Left ventricle myocardium inferior (tissue), 1 donor: ENCODE measurements at regions not wholly inside any gene's neighbourhood (a gene's known extent, or its start where the extent isn't known, plus 50 kb on each side); places are given as distances from the start of the nearest gene placed in this dataset.
"Not testable (repeated sequence)": the region's sequence is repeated elsewhere in the genome, so short reads cannot be mapped to it uniquely, and the experiment has no call there.

Experiments used
- DNase-seq: peaks from one replicate; pipeline ENCODE4 v3.0.0-alpha.2; 2020
- H3K27ac ChIP-seq: fragments of 200-600 bp; replicated peaks from 2 replicates; pipeline ENCODE4 v1.8.0; 2021
- H3K27me3 ChIP-seq: fragments of 200-600 bp; 2 replicates; pipeline ENCODE4 v1.8.0; 2021; ENCODE audit warnings: low read depth
- H3K36me3 ChIP-seq: fragments of 200-600 bp; 2 replicates; pipeline ENCODE4 v1.8.0; 2021
- H3K4me1 ChIP-seq: fragments of 200-600 bp; 2 replicates; pipeline ENCODE4 v1.8.0; 2021
- H3K4me3 ChIP-seq: fragments of 200-600 bp; 2 replicates; pipeline ENCODE4 v1.8.0; 2021; ENCODE audit warnings: mild to moderate bottlenecking, moderate library complexity
- H3K9me3 ChIP-seq: fragments of 200-600 bp; replicated peaks from 2 replicates; pipeline ENCODE4 v1.8.0; 2021
- CTCF ChIP-seq: fragments of 200-600 bp; IDR thresholded peaks from 2 replicates; pipeline ENCODE4 v1.8.0; 2021; ENCODE audit warnings: antibody characterized with exemption, mild to moderate bottlenecking, borderline replicate concordance
- intact Hi-C: fragments of 100-400 bp; cut with micrococcal nuclease; formaldehyde crosslinking; loops from one replicate; pipeline ENCODE4 v1.11.0; 2022
- donor health status: DM: no; HTN: yes; CAD: no; lungs with severe emphysema.

- DNase-seq = no peak
- intact Hi-C loops = no loop called here
- H3K27ac ChIP-seq = no peak overlapping the region
- H3K27me3 ChIP-seq = peaks cover 37% of the 10 kb centered on the region
- H3K4me1 ChIP-seq = no peaks in the 10 kb centered on the region
- TF ChIP-seq CTCF = no peak
- no peaks in the 10 kb centered on the region for H3K36me3 ChIP-seq
- no peak overlapping the region for H3K4me3 ChIP-seq
- H3K9me3 ChIP-seq = no peaks in the 10 kb centered on the region
These were observed 78.8 kb upstream of the VRK1 start for GRCh38 chr14:96718407-96718806.

- H3K36me3 ChIP-seq, H3K4me1 ChIP-seq, DNase-seq, H3K4me3 ChIP-seq, intact Hi-C loops, H3K27ac ChIP-seq: not testable (repeated sequence)
- Histone ChIP-seq H3K9me3 (peaks cover 11% of the 10 kb centered on the region), H3K27me3 (peaks cover 16% of the 10 kb centered on the region)
These were observed 76.5 kb upstream of the VRK1 start for GRCh38 chr14:96720702-96721101.

GRCh38 chr14:96722736-96723135 lies 74.4 kb upstream of the VRK1 start:
- no peaks in the 10 kb centered on the region for H3K36me3 ChIP-seq
- intact Hi-C loops = no loop called here
- no peak overlapping the region for H3K27ac ChIP-seq
- no peak for TF ChIP-seq CTCF
- H3K4me1 ChIP-seq = no peaks in the 10 kb centered on the region
- H3K27me3 ChIP-seq = peaks cover 26% of the 10 kb centered on the region
- H3K9me3 ChIP-seq = peaks cover 14% of the 10 kb centered on the region
- no peak for DNase-seq
- no peak overlapping the region for H3K4me3 ChIP-seq

- intact Hi-C loops = no loop called here
- peaks cover 14% of the 10 kb centered on the region for H3K9me3 ChIP-seq
- H3K36me3 ChIP-seq = no peaks in the 10 kb centered on the region
- no peak for DNase-seq
- H3K27ac ChIP-seq = no peak overlapping the region
- TF ChIP-seq CTCF = no peak
- H3K27me3 ChIP-seq = peaks cover 37% of the 10 kb centered on the region
- H3K4me1 ChIP-seq = no peaks in the 10 kb centered on the region
- H3K4me3 ChIP-seq = no peak overlapping the region
These were observed 73.2 kb upstream of the VRK1 start for GRCh38 chr14:96723946-96724345.

GRCh38 chr14:96725232-96725631 lies 72.0 kb upstream of the VRK1 start:
- no peak for DNase-seq
- Histone ChIP-seq H3K4me3 (no peak overlapping the region), H3K36me3 (no peaks in the 10 kb centered on the region), H3K9me3 (peaks cover 14% of the 10 kb centered on the region), H3K27ac (no peak overlapping the region), H3K27me3 (peaks cover 41% of the 10 kb centered on the region), H3K4me1 (no peaks in the 10 kb centered on the region)
- TF ChIP-seq CTCF = no peak
- intact Hi-C loops = no loop called here

GRCh38 chr14:96727073-96727472 lies 70.1 kb upstream of the VRK1 start:
- no peak for TF ChIP-seq CTCF
- intact Hi-C loops = no loop called here
- no peaks in the 10 kb centered on the region for H3K4me1 ChIP-seq
- peaks cover 14% of the 10 kb centered on the region for H3K9me3 ChIP-seq
- no peak for DNase-seq
- no peak overlapping the region for H3K4me3 ChIP-seq
- H3K27ac ChIP-seq = no peak overlapping the region
- H3K27me3 ChIP-seq = peaks cover 46% of the 10 kb centered on the region
- no peaks in the 10 kb centered on the region for H3K36me3 ChIP-seq
